ENCODE measurements at regions not wholly inside any gene's neighbourhood (a gene's known extent, or its start where the extent isn't known, plus 50 kb on each side); places are given as distances from the start of the nearest gene placed in this dataset.

DNA sequence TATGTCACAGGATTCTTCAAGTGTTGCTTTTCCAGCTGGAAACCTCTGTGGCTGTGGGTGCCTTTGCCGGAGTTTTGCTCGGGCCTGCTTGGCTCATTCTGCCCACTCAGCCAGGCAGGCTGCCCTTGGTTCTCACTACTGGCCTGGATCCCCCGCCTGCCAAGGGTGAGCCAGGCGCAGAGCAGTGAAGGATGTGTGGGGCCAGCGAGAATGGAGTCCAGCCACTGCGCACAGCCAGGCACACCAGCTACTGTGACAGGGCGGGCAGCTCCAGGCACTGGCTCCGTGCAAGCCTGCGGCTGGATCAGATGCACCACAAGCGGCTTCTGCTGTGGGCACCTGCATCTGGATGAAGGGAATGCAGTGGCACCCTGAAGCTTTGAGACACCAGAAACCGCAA lies 257.1 kb downstream of the RPRM start:
- Mint-ChIP-seq H3K27ac (no peak overlapping the region), H3K4me3 (no peak overlapping the region), H3K27me3 (ENCODE audit: insufficient read depth) (peaks cover 2% of the 10 kb centered on the region; the same call in 1 of the 2 replicates), H3K36me3 (ENCODE audit: low read depth) (no peaks in the 10 kb centered on the region), H3K4me1 (ENCODE audit: low read depth) (no peaks in the 10 kb centered on the region), H3K9me3 (peaks cover 55% of the 10 kb centered on the region)
- TF ChIP-seq CTCF (IDR thresholded peaks at IDR 0.05) = no peak
- DNase-seq = no peak

- no peaks in the 10 kb centered on the region for H3K4me1 Mint-ChIP-seq (ENCODE audit: low read depth)
- H3K4me3 Mint-ChIP-seq = no peak overlapping the region
- no peaks in the 10 kb centered on the region for H3K36me3 Mint-ChIP-seq (ENCODE audit: low read depth)
- no peak for DNase-seq
- H3K9me3 Mint-ChIP-seq = peaks cover 54% of the 10 kb centered on the region
- no peak for TF ChIP-seq CTCF (IDR thresholded peaks at IDR 0.05)
- peaks cover 2% of the 10 kb centered on the region; the same call in 1 of the 2 replicates for H3K27me3 Mint-ChIP-seq (ENCODE audit: insufficient read depth)
- no peak overlapping the region for H3K27ac Mint-ChIP-seq
Observed at GRCh38 chr2:153221087-153221486, 257.5 kb downstream of the RPRM start.

GRCh38 chr2:153218851-153219250 lies 259.7 kb downstream of the RPRM start:
- H3K27me3 Mint-ChIP-seq (ENCODE audit: insufficient read depth) = peaks cover 2% of the 10 kb centered on the region; the same call in 1 of the 2 replicates

DNA sequence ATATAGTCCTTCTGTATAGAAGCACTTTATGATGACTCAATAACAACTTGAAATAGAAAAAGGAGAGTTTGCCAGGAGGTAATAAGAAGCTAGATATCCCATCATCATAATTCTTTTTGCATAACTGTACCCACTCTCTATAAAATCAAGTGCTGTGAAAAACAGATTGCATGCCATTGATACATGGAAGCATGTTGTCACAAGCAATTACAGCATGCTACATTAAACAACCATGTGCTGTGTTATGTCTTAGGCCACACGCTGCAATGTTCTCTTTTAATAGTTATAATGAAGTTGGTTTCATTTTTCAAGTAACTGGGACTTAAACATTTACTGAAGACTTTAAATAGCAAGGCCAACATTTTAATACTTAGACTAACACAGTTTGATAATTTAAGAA lies 264.2 kb downstream of the RPRM start:
- Mint-ChIP-seq H3K36me3 (ENCODE audit: low read depth) (no peaks in the 10 kb centered on the region), H3K9me3 (peaks cover 20% of the 10 kb centered on the region), H3K27me3 (ENCODE audit: insufficient read depth) (no peaks in the 10 kb centered on the region), H3K4me1 (ENCODE audit: low read depth) (no peaks in the 10 kb centered on the region), H3K4me3 (no peak overlapping the region), H3K27ac (no peak overlapping the region)
- no peak for TF ChIP-seq CTCF (IDR thresholded peaks at IDR 0.05)
- no peak for DNase-seq

More at GRCh38 chr2:153218851-153219250, 259.7 kb downstream of the RPRM start:
- peaks cover 44% of the 10 kb centered on the region for H3K9me3 Mint-ChIP-seq
- TF ChIP-seq CTCF (IDR thresholded peaks at IDR 0.05) = no peak
- H3K27ac Mint-ChIP-seq = no peak overlapping the region
- no peaks in the 10 kb centered on the region for H3K4me1 Mint-ChIP-seq (ENCODE audit: low read depth)
- H3K36me3 Mint-ChIP-seq (ENCODE audit: low read depth) = no peaks in the 10 kb centered on the region
- no peak for DNase-seq
- no peak overlapping the region for H3K4me3 Mint-ChIP-seq

DNA sequence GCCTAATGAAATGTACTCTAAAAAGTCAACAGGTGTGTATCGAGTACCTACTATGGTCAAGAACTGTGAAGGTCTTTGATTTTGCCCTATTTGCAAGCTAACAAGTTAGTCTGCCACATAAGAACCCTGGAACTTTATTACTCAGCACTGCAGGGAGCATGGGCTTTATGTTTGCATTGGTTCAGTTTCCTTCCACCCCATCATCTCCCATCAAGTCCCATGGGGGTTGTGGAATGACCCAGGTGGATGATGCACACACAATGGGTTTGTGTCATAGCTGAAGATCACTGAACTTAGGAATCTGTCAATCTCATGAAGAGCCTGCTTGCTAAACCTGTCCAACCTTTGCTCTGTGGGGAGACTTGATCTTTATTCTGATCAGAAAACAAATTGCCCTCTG lies 265.5 kb downstream of the RPRM start:
- no peak for TF ChIP-seq CTCF (IDR thresholded peaks at IDR 0.05)
- DNase-seq = no peak
- Mint-ChIP-seq H3K27ac (no peak overlapping the region), H3K4me1 (ENCODE audit: low read depth) (no peaks in the 10 kb centered on the region), H3K36me3 (ENCODE audit: low read depth) (no peaks in the 10 kb centered on the region), H3K27me3 (ENCODE audit: insufficient read depth) (no peaks in the 10 kb centered on the region), H3K9me3 (peaks cover 11% of the 10 kb centered on the region), H3K4me3 (no peak overlapping the region)

All from HFFc6 (cell line).